B cell (primary cell): ENCODE measurements at regions not wholly inside any gene's neighbourhood (a gene's known extent, or its start where the extent isn't known, plus 50 kb on each side); places are given as distances from the start of the nearest gene placed in this dataset.

Experiments
- ATAC-seq: fragments of 200-7000 bp; cut with Tn5 transposase; one replicate; pipeline ENCODE4 v1.10.0; 2021; ENCODE audit warnings: low read depth, mild to moderate bottlenecking, moderate number of reproducible peaks, moderate library complexity
- CTCF ChIA-PET: fragments of 350-600 bp; sonication (Branson Sonifier 250); formaldehyde crosslinking; loops from one replicate; lab custom pipeline; 2021; ENCODE audit warnings: antibody characterized with exemption, inconsistent platforms; lab: Charles Lee
- POLR2A ChIA-PET: fragments of 350-600 bp; sonication (Branson Sonifier 250); formaldehyde crosslinking; loops from one replicate; lab custom pipeline; 2021; ENCODE audit warnings: antibody characterized with exemption; lab: Charles Lee
- DNase-seq: peaks from one replicate; pipeline ENCODE4 v3.0.0; 2013
- H2AFZ ChIP-seq: 2 replicates; pipeline ENCODE4 v1.6.1; 2012; ENCODE audit warnings: mild to moderate bottlenecking, low read depth, low read length; ENCODE audit not compliant: insufficient read depth, poor library complexity, severe bottlenecking
- H3K27ac ChIP-seq, 2 donors: 1 replicate in 1 of 2; 2 replicates in 1 of 2; pipeline ENCODE4 v1.5.1; 2012 to 2013; ENCODE audit warnings: low read length in 2 of 2, mild to moderate bottlenecking in 2 of 2, moderate library complexity in 1 of 2
- H3K27me3 ChIP-seq, 4 experiments: fragments of 200-600 bp in 1 of 4; sonication (generic) in 1 of 4; replicated peaks in 1 of 4; 1 replicate in 2 of 4; 2 replicates in 2 of 4; pipeline versions ENCODE4 v1.6.1 to v1.7.0; 2013 to 2016; ENCODE audit warnings: low read length in 3 of 4, mild to moderate bottlenecking in 2 of 4, mixed read lengths in 1 of 4, moderate library complexity in 1 of 4; ENCODE audit not compliant: insufficient read depth in 4 of 4, control insufficient read depth in 3 of 4; ENCODE audit errors: control extremely low read depth in 1 of 4
- H3K36me3 ChIP-seq, 2 experiments: replicated peaks in 1 of 2; 1 replicate in 1 of 2; 2 replicates in 1 of 2; pipeline versions ENCODE4 v1.6.1 to v1.7.1; 2013; ENCODE audit warnings: low read length in 1 of 2; ENCODE audit not compliant: insufficient read depth in 2 of 2, control insufficient read depth in 1 of 2; ENCODE audit errors: control extremely low read depth in 1 of 2, extremely low read depth in 1 of 2
- H3K4me1 ChIP-seq, 2 donors: fragments of 200-600 bp in 1 of 2; sonication (generic) in 1 of 2; 1 replicate in 1 of 2; 2 replicates in 1 of 2; pipeline versions ENCODE4 v1.5.1 to v1.6.1; 2013 to 2017; ENCODE audit warnings: low read length in 2 of 2; ENCODE audit not compliant: control insufficient read depth in 2 of 2, insufficient read depth in 2 of 2
- H3K4me2 ChIP-seq: replicated peaks from 2 replicates; pipeline ENCODE3; 2012; ENCODE audit warnings: mild to moderate bottlenecking, low read depth, low read length; ENCODE audit not compliant: poor library complexity, severe bottlenecking
- H3K4me3 ChIP-seq, 5 experiments: fragments of 200-600 bp in 1 of 5; sonication (generic) in 1 of 5; 1 replicate in 3 of 5; 2 replicates in 2 of 5; pipeline versions ENCODE4 v1.5.1 to v1.7.0; 2011 to 2016; ENCODE audit warnings: low read length in 4 of 5, mild to moderate bottlenecking in 4 of 5, low read depth in 2 of 5, control low read depth in 1 of 5, moderate library complexity in 1 of 5; ENCODE audit not compliant: insufficient read depth in 1 of 5; ENCODE audit errors: control extremely low read depth in 1 of 5, extremely low read depth in 1 of 5
- H3K79me2 ChIP-seq: fragments of 200-600 bp; sonication (generic); one replicate; pipeline ENCODE4 v1.6.0; 2016; ENCODE audit warnings: low read length; ENCODE audit not compliant: control insufficient read depth, insufficient read depth
- H3K9ac ChIP-seq: fragments of 200-600 bp; sonication (generic); 2 replicates; pipeline ENCODE4 v1.6.1; 2017; ENCODE audit warnings: mild to moderate bottlenecking, low read length, moderate library complexity
- H3K9me3 ChIP-seq, 3 donors: one replicate each; pipeline versions ENCODE4 v1.6.1 to v1.7.1; 2013; ENCODE audit warnings: low read length in 2 of 3; ENCODE audit not compliant: control insufficient read depth in 2 of 3, insufficient read depth in 1 of 3; ENCODE audit errors: control extremely low read depth in 1 of 3
- H4K20me1 ChIP-seq: 2 replicates; pipeline ENCODE4 v1.6.0; 2012; ENCODE audit warnings: mild to moderate bottlenecking, low read length; ENCODE audit not compliant: insufficient read depth, control insufficient read depth, poor library complexity, severe bottlenecking
- H3K27ac Mint-ChIP-seq: one replicate; pipeline ENCODE4 v1.8.0; 2021; ENCODE audit warnings: mixed read lengths
- H3K27me3 Mint-ChIP-seq: one replicate; pipeline ENCODE4 v1.8.0; 2021; ENCODE audit warnings: mixed read lengths
- H3K4me1 Mint-ChIP-seq: one replicate; pipeline ENCODE4 v1.8.0; 2021; ENCODE audit warnings: mixed read lengths
- H3K4me3 Mint-ChIP-seq: one replicate; pipeline ENCODE4 v1.8.0; 2021; ENCODE audit warnings: mixed read lengths
- H3K9me3 Mint-ChIP-seq: one replicate; pipeline ENCODE4 v1.8.0; 2022; ENCODE audit warnings: mixed read lengths; ENCODE audit not compliant: insufficient read depth
- EZH2 ChIP-seq: IDR thresholded peaks from 2 replicates; pipeline ENCODE4 v1.6.1; 2012; ENCODE audit warnings: borderline replicate concordance, low read depth, mild to moderate bottlenecking, moderate library complexity, low read length; ENCODE audit not compliant: insufficient read depth, poor library complexity, severe bottlenecking
- WGBS: methylation state at CpG from one replicate; pipeline ENCODE4 v1.1.5; 2013; ENCODE audit warnings: missing lambda C conversion rate; ENCODE audit not compliant: insufficient coverage; 5-methylcytosine and 5-hydroxymethylcytosine counted together
- intact Hi-C: fragments of 100-400 bp; cut with micrococcal nuclease; formaldehyde crosslinking; loops from one replicate; pipeline ENCODE4 v1.10.0; 2022
- TF ChIP-seq, protein P1 (sequence below): fragments of 200-600 bp; IDR thresholded peaks from one replicate; pipeline ENCODE4 v1.8.0; 2022; ENCODE audit warnings: antibody characterized with exemption, mild to moderate bottlenecking

DNA sequence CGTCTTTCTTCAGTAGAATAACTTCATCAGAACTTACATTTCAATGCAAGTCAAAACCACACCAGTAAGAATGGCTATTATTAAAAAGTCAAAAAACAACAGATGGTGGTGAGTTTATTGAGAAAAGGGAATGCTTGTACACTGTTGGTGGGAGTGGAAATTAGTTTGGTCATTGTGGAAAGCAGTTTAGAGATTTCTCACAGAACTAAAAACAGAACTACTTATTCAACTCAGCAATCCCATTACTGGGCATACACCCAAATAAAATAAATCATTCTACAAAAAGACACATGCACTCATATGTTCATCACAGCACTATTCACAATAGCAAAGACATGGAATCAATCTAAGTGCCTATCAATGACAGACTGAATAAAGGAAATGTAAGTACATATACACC, 231.2 kb downstream of the NHLRC3 start:
- Mint-ChIP-seq H3K9me3 (no peaks in the 10 kb centered on the region), H3K4me3 (no peak overlapping the region), H3K4me1 (no peaks in the 10 kb centered on the region), H3K27ac (no peak overlapping the region), H3K27me3 (peaks cover 6% of the 10 kb centered on the region)
- ATAC-seq (no peak), DNase-seq (no peak)
- TF ChIP-seq, protein P1, sequence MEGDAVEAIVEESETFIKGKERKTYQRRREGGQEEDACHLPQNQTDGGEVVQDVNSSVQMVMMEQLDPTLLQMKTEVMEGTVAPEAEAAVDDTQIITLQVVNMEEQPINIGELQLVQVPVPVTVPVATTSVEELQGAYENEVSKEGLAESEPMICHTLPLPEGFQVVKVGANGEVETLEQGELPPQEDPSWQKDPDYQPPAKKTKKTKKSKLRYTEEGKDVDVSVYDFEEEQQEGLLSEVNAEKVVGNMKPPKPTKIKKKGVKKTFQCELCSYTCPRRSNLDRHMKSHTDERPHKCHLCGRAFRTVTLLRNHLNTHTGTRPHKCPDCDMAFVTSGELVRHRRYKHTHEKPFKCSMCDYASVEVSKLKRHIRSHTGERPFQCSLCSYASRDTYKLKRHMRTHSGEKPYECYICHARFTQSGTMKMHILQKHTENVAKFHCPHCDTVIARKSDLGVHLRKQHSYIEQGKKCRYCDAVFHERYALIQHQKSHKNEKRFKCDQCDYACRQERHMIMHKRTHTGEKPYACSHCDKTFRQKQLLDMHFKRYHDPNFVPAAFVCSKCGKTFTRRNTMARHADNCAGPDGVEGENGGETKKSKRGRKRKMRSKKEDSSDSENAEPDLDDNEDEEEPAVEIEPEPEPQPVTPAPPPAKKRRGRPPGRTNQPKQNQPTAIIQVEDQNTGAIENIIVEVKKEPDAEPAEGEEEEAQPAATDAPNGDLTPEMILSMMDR = no peak
- TF ChIP-seq EZH2 = no peak
- Histone ChIP-seq H3K27ac (no peak overlapping the region), H2AFZ (no peak overlapping the region), H3K4me2 (no peak overlapping the region), H3K4me3 (no peak overlapping the region), H3K4me1 (no peaks in the 10 kb centered on the region), H3K9me3 (no peaks in the 10 kb centered on the region), H3K36me3 (no peaks in the 10 kb centered on the region), H4K20me1 (no peaks in the 10 kb centered on the region), H3K79me2 (no peaks in the 10 kb centered on the region), H3K27me3 (no peaks in the 10 kb centered on the region), H3K9ac (no peak overlapping the region)
- CTCF ChIA-PET = no interaction called here
- POLR2A ChIA-PET = no interaction called here
- no CpG with 5 or more reads among the region's 1 CpG for WGBS
- intact Hi-C loops = no loop called here

DNA sequence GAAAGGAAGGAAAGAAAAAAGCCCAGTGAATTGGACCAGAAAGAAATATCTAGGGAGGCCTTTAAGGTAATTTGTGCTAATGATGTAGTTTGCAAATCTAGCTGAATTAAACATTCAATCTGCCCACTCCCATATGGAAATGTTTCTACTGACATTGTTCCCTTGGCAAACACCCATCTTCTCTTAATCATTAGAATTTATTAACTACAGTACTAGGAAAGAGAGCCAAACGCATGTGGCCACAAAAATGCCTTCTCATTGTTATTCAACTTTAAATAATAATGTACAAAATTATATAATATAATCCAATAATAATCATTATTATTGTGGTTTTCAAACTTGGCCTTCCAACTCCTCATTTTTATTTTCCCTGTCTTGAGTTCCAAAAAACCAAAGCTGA, 234.7 kb downstream of the NHLRC3 start:
- ChIA-PET POLR2A (no interaction called here), CTCF (no interaction called here)
- no peak for ATAC-seq
- H3K27me3 Mint-ChIP-seq = peaks cover 6% of the 10 kb centered on the region
- no peaks in the 10 kb centered on the region for H3K4me1 Mint-ChIP-seq
- Histone ChIP-seq H3K27me3 (no peaks in the 10 kb centered on the region), H4K20me1 (no peaks in the 10 kb centered on the region), H3K27ac (no peak overlapping the region), H3K9me3 (no peaks in the 10 kb centered on the region), H2AFZ (no peak overlapping the region), H3K79me2 (no peaks in the 10 kb centered on the region), H3K9ac (no peak overlapping the region), H3K36me3 (no peaks in the 10 kb centered on the region), H3K4me1 (no peaks in the 10 kb centered on the region), H3K4me3 (no peak overlapping the region), H3K4me2 (no peak overlapping the region)
- H3K9me3 Mint-ChIP-seq = no peaks in the 10 kb centered on the region
- WGBS = no CpG with 5 or more reads among the region's 1 CpG
- no peak overlapping the region for H3K27ac Mint-ChIP-seq
- DNase-seq = no peak
- H3K4me3 Mint-ChIP-seq = no peak overlapping the region
- TF ChIP-seq, protein P1 = peak; percentile 16
- TF ChIP-seq EZH2 = no peak
- intact Hi-C loops = no loop called here
